Breast epithelium (tissue), 3 donors: ENCODE measurements at regions not wholly inside any gene's neighbourhood (a gene's known extent, or its start where the extent isn't known, plus 50 kb on each side); places are given as distances from the start of the nearest gene placed in this dataset.

Experiments
- CTCF ChIP-seq, 3 donors: fragments of 450-650 bp; IDR thresholded peaks; one replicate each; pipeline ENCODE4 v1.5.1; 2016 to 2017; ENCODE audit warnings: antibody characterized with exemption in 3 of 3, mild to moderate bottlenecking in 3 of 3, moderate library complexity in 3 of 3
- POLR2A ChIP-seq: fragments of 450-650 bp; IDR thresholded peaks from one replicate; pipeline ENCODE4 v1.6.1; 2016; ENCODE audit warnings: antibody characterized with exemption, mild to moderate bottlenecking, moderate library complexity

- TF ChIP-seq CTCF (IDR thresholded peaks at IDR 0.05) = no peak
- TF ChIP-seq POLR2A = no peak
Measured at GRCh38 chr21:16409352-16409751, 679.6 kb downstream of the USP25 start.
